H1 (cell line): ENCODE measurements at regions not wholly inside any gene's neighbourhood (a gene's known extent, or its start where the extent isn't known, plus 50 kb on each side); places are given as distances from the start of the nearest gene placed in this dataset.

Source experiments
- CTCF ChIA-PET: fragments of 300-600 bp; sonication (Branson Sonifier 250); formaldehyde crosslinking; loops from one replicate; lab custom pipeline; 2021; ENCODE audit not compliant: partially characterized antibody; lab: Charles Lee
- POLR2A ChIA-PET: fragments of 300-600 bp; sonication (Branson Sonifier 250); formaldehyde crosslinking; loops from one replicate; lab custom pipeline; 2021; ENCODE audit warnings: inconsistent platforms; ENCODE audit not compliant: partially characterized antibody; lab: Charles Lee
- DNase-seq, 2 experiments: peaks; one replicate each; pipeline versions ENCODE4 v3.0.0 to v3.0.0-alpha.2; 2010 to 2022; ENCODE audit warnings: low spot score in 2 of 2, low read depth in 1 of 2, mixed read lengths in 1 of 2
- FAIRE-seq: peaks from 2 replicates; lab custom pipeline; 2011; peaks lifted over from hg19 to GRCh38; lab: Jason Lieb, UNC
- H2AFZ ChIP-seq: 2 replicates; pipeline ENCODE4 v1.8.1; 2012; ENCODE audit warnings: low read length, inconsistent platforms
- H2AK5ac ChIP-seq: 2 replicates; pipeline ENCODE4 v1.6.1; 2013; ENCODE audit warnings: low read depth, low read length
- H2BK120ac ChIP-seq: replicated peaks from 2 replicates; pipeline ENCODE3; 2013; ENCODE audit warnings: low read depth, low read length, inconsistent platforms
- H2BK12ac ChIP-seq: 2 replicates; pipeline ENCODE4 v1.6.1; 2013; ENCODE audit warnings: low read depth, low read length
- H2BK15ac ChIP-seq: 2 replicates; pipeline ENCODE4 v1.6.1; 2013; ENCODE audit warnings: low read length
- H2BK20ac ChIP-seq: 2 replicates; pipeline ENCODE4 v1.6.1; 2013; ENCODE audit warnings: low read length
- H2BK5ac ChIP-seq: 2 replicates; pipeline ENCODE4 v1.6.1; 2013; ENCODE audit warnings: low read depth, low read length
- H3K14ac ChIP-seq: 2 replicates; pipeline ENCODE4 v1.6.1; 2013; ENCODE audit warnings: inconsistent platforms; ENCODE audit not compliant: insufficient read length
- H3K18ac ChIP-seq: 2 replicates; pipeline ENCODE4 v1.6.1; 2013; ENCODE audit warnings: low read length; ENCODE audit errors: extremely low read depth
- H3K23ac ChIP-seq: 2 replicates; pipeline ENCODE4 v1.6.1; 2013; ENCODE audit warnings: inconsistent platforms; ENCODE audit not compliant: insufficient read length
- H3K23me2 ChIP-seq: 2 replicates; pipeline ENCODE4 v1.6.1; 2013; ENCODE audit warnings: low read depth, low read length
- H3K27ac ChIP-seq: 2 replicates; pipeline ENCODE4 v1.6.1; 2011; ENCODE audit warnings: low read depth, low read length, inconsistent platforms
- H3K27me3 ChIP-seq, 4 experiments: replicated peaks in 1 of 4; 1 replicate in 1 of 4; 2 replicates in 3 of 4; pipeline versions ENCODE4 v1.6.1 to v1.8.1; 2011 to 2013; ENCODE audit warnings: low read length in 3 of 4, mild to moderate bottlenecking in 3 of 4, inconsistent platforms in 2 of 4, mixed read lengths in 2 of 4, moderate library complexity in 1 of 4; ENCODE audit not compliant: control insufficient read depth in 3 of 4, insufficient read depth in 3 of 4; ENCODE audit errors: extremely low read depth in 1 of 4
- H3K36me3 ChIP-seq, 4 experiments: 2 replicates each; pipeline versions ENCODE4 v1.6.1 to v1.8.1; 2011 to 2013; ENCODE audit warnings: mild to moderate bottlenecking in 4 of 4, low read length in 3 of 4, moderate library complexity in 2 of 4, control low read depth in 1 of 4, inconsistent platforms in 1 of 4; ENCODE audit not compliant: insufficient read depth in 4 of 4, control insufficient read depth in 2 of 4
- H3K4ac ChIP-seq: replicated peaks from 2 replicates; pipeline ENCODE3; 2013; ENCODE audit warnings: low read length, low read depth, mixed read lengths, inconsistent platforms; ENCODE audit not compliant: insufficient read length
- H3K4me1 ChIP-seq, 4 experiments: replicated peaks in 1 of 4; 1 replicate in 1 of 4; 2 replicates in 3 of 4; pipeline versions ENCODE4 v1.6.1 to v1.8.1; 2011 to 2013; ENCODE audit warnings: low read length in 3 of 4, inconsistent platforms in 2 of 4, mixed read lengths in 1 of 4; ENCODE audit not compliant: insufficient read depth in 4 of 4, control insufficient read depth in 3 of 4
- H3K4me2 ChIP-seq, 2 experiments: 2 replicates each; pipeline versions ENCODE4 v1.6.1 to v1.8.1; 2011 to 2013; ENCODE audit warnings: low read depth in 2 of 2, low read length in 2 of 2, control low read depth in 1 of 2, inconsistent platforms in 1 of 2, mild to moderate bottlenecking in 1 of 2; ENCODE audit not compliant: insufficient read depth in 1 of 2
- H3K4me3 ChIP-seq, 4 experiments: fragments of 200-600, 300-600 bp in 1 of 4; sonication (generic), shearing (Covaris generic), sonication (Bioruptor Twin) in 1 of 4; 2 replicates each; pipeline versions ENCODE4 v1.5.1 to v1.8.1; 2011 to 2016; ENCODE audit warnings: low read length in 4 of 4, low read depth in 3 of 4, control low read depth in 2 of 4, inconsistent platforms in 2 of 4, mild to moderate bottlenecking in 2 of 4, mixed read lengths in 1 of 4, moderate library complexity in 1 of 4; ENCODE audit not compliant: insufficient read depth in 2 of 4; ENCODE audit errors: extremely low read depth in 1 of 4
- H3K56ac ChIP-seq: replicated peaks from 2 replicates; pipeline ENCODE3; 2013; ENCODE audit warnings: low read depth, mild to moderate bottlenecking, mixed read lengths, low read length, inconsistent platforms; ENCODE audit not compliant: insufficient read length
- H3K79me1 ChIP-seq: 2 replicates; pipeline ENCODE4 v1.6.1; 2013; ENCODE audit warnings: low read depth, low read length, control low read depth
- H3K79me2 ChIP-seq, 2 experiments: 2 replicates each; pipeline versions ENCODE4 v1.6.1 to v1.8.1; 2012 to 2013; ENCODE audit warnings: low read length in 2 of 2, mild to moderate bottlenecking in 2 of 2, inconsistent platforms in 1 of 2; ENCODE audit not compliant: insufficient read depth in 2 of 2, control insufficient read depth in 1 of 2
- H3K9ac ChIP-seq, 4 experiments: replicated peaks in 1 of 4; 1 replicate in 1 of 4; 2 replicates in 3 of 4; pipeline versions ENCODE4 v1.6.1 to v1.8.1; 2011 to 2013; ENCODE audit warnings: low read depth in 3 of 4, low read length in 3 of 4, control low read depth in 2 of 4, mild to moderate bottlenecking in 2 of 4, moderate library complexity in 2 of 4, inconsistent platforms in 1 of 4; ENCODE audit errors: extremely low read depth in 1 of 4
- H3K9me3 ChIP-seq, 2 experiments: 2 replicates each; pipeline versions ENCODE4 v1.6.1 to v1.8.1; 2012 to 2013; ENCODE audit warnings: mild to moderate bottlenecking in 2 of 2, moderate library complexity in 2 of 2, control low read depth in 1 of 2, inconsistent platforms in 1 of 2, low read depth in 1 of 2, low read length in 1 of 2, mixed read lengths in 1 of 2; ENCODE audit not compliant: insufficient read depth in 2 of 2
- H4K20me1 ChIP-seq, 2 experiments: replicated peaks in 1 of 2; 2 replicates each; pipeline versions ENCODE3 to v1.8.1; 2011 to 2013; ENCODE audit warnings: inconsistent platforms in 2 of 2, low read length in 2 of 2, mild to moderate bottlenecking in 1 of 2; ENCODE audit not compliant: insufficient read depth in 2 of 2, control insufficient read depth in 1 of 2
- H4K5ac ChIP-seq: 2 replicates; pipeline ENCODE4 v1.6.1; 2013; ENCODE audit warnings: low read length, low read depth, mixed read lengths, inconsistent platforms; ENCODE audit not compliant: insufficient read length
- H4K8ac ChIP-seq: 2 replicates; pipeline ENCODE4 v1.8.0; 2013; ENCODE audit warnings: mild to moderate bottlenecking, moderate library complexity, low read length, inconsistent platforms; ENCODE audit not compliant: insufficient read depth; ENCODE audit errors: extremely low read depth
- H4K91ac ChIP-seq: replicated peaks from 2 replicates; pipeline ENCODE3; 2013; ENCODE audit warnings: low read length, mixed read lengths, inconsistent platforms; ENCODE audit not compliant: insufficient read length
- HDAC2 ChIP-seq, 2 experiments: fragments of 300-600 bp in 1 of 2; sonication (generic) in 1 of 2; IDR thresholded peaks; 2 replicates each; pipeline ENCODE4 v1.6.1; 2011 to 2012; ENCODE audit warnings: low read depth in 2 of 2, low read length in 2 of 2, mild to moderate bottlenecking in 2 of 2, moderate library complexity in 2 of 2, borderline replicate concordance in 1 of 2, inconsistent platforms in 1 of 2
- KDM4A ChIP-seq: IDR thresholded peaks from one replicate; pipeline ENCODE4 v1.7.1; 2012; ENCODE audit warnings: low read depth, mild to moderate bottlenecking, moderate library complexity, low read length, inconsistent platforms; ENCODE audit not compliant: severe bottlenecking
- TBP ChIP-seq: IDR thresholded peaks from 2 replicates; pipeline ENCODE4 v1.6.1; 2011; ENCODE audit warnings: low read depth, low read length, improper control_type of control experiment

DNA sequence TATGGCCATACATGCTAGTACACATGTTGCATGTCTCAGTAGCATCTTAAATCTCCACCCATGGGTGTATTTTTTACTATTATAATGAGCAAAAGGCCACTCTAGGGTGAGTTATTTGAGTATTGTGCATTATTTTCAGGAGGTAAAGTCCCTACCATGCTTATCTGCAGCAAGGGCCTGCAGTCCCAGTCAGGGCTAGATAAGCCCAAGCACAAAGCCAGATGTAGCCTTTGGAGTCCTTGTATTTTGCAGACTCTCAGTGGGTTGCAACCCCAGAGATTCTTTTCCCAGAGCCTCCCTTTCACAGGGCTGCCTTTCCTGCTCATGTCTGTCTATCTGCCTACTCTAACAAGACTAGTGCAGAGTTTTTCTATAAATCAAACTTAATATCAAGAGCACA lies 295.3 kb downstream of the IPO8 start:
- H2AFZ ChIP-seq = no peak overlapping the region
- no peak overlapping the region for H2BK15ac ChIP-seq
- DNase-seq = no peak
- H3K4me2 ChIP-seq = no peak overlapping the region
- ChIA-PET POLR2A (no interaction called here), CTCF (no interaction called here)
- H3K4ac ChIP-seq = no peak overlapping the region
- H3K9ac ChIP-seq = no peak overlapping the region
- no peak for FAIRE-seq
- H3K18ac ChIP-seq = no peak overlapping the region
- H3K27ac ChIP-seq = no peak overlapping the region
- no peaks in the 10 kb centered on the region for H4K20me1 ChIP-seq
- no peaks in the 10 kb centered on the region for H3K79me1 ChIP-seq
- no peak overlapping the region for H3K4me3 ChIP-seq
- no peak overlapping the region for H3K14ac ChIP-seq
- H4K8ac ChIP-seq = no peak overlapping the region
- no peak overlapping the region for H2BK5ac ChIP-seq
- H3K27me3 ChIP-seq = no peaks in the 10 kb centered on the region
- H3K23me2 ChIP-seq = no peaks in the 10 kb centered on the region
- H3K9me3 ChIP-seq = peaks cover 36 to 47% of the 10 kb centered on the region in 2 experiments
- no peak overlapping the region for H2BK20ac ChIP-seq
- H3K4me1 ChIP-seq = no peaks in the 10 kb centered on the region
- H3K36me3 ChIP-seq = no peaks in the 10 kb centered on the region; a peak in 1 of 8 replicates
- H2AK5ac ChIP-seq = no peak overlapping the region
- H2BK120ac ChIP-seq = no peak overlapping the region
- TF ChIP-seq TBP = no peak
- no peak for TF ChIP-seq KDM4A
- no peak for TF ChIP-seq HDAC2 (IDR thresholded peaks at IDR 0.05; ENCODE audit: borderline replicate concordance in 1 of 2, low read depth in 2 of 2, low read length in 2 of 2)
- H3K79me2 ChIP-seq = no peaks in the 10 kb centered on the region
- no peak overlapping the region for H4K91ac ChIP-seq
- H3K56ac ChIP-seq = no peak overlapping the region
- H3K23ac ChIP-seq = no peak overlapping the region
- no peak overlapping the region for H4K5ac ChIP-seq
- H2BK12ac ChIP-seq = no peak overlapping the region
